Activated CD8-positive, alpha-beta memory T cell treated with anti-CD3 and anti-CD28 coated beads for 36 hours (primary cell): ENCODE measurements at regions not wholly inside any gene's neighbourhood (a gene's known extent, or its start where the extent isn't known, plus 50 kb on each side); places are given as distances from the start of the nearest gene placed in this dataset.

ENCODE experiments used
- CTCF ChIA-PET: fragments of 350-600 bp; sonication (Branson Sonifier 250); formaldehyde crosslinking; loops from one replicate; lab custom pipeline; 2021; ENCODE audit warnings: antibody characterized with exemption; lab: Charles Lee
- POLR2A ChIA-PET: fragments of 350-600 bp; sonication (Branson Sonifier 250); formaldehyde crosslinking; loops from one replicate; lab custom pipeline; 2021; ENCODE audit warnings: antibody characterized with exemption; lab: Charles Lee

DNA sequence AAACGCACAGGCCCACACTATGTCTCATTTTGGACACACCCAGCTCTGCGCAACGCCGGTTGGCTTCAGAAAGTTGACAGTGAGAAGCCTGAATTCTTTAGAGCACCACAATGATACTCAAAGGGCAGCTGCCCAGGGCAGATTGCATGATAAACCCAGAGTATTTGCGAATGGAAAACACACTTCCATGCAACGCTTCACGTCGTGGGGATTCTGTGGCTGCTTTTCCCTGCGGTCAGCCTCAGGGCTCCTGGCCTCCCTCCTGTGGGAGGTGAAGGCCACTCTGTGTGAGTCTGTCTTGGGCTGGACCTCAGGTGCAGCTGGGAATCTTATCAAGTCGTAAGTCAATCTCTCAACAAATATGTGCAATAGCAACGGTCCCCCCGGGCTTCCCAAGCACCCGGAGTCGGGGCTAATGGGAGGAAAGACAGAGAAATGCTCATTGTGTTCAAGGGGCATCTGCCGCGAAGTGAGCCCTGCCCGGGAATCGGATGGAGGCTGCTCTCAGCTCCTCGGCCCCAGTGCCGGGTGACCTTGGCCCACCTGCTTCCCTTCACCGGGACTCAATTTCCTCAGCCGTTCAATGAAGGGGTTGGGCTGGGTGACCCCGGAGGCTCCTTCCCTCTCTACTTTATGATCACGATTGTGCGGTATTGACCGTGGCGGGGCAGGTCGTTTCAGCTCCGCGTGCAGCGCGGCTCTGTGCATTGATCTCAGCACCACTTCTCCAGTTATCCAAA lies 623.6 kb downstream of the BRD1 start:
- ChIA-PET POLR2A (no interaction called here), CTCF (no interaction called here)

DNA sequence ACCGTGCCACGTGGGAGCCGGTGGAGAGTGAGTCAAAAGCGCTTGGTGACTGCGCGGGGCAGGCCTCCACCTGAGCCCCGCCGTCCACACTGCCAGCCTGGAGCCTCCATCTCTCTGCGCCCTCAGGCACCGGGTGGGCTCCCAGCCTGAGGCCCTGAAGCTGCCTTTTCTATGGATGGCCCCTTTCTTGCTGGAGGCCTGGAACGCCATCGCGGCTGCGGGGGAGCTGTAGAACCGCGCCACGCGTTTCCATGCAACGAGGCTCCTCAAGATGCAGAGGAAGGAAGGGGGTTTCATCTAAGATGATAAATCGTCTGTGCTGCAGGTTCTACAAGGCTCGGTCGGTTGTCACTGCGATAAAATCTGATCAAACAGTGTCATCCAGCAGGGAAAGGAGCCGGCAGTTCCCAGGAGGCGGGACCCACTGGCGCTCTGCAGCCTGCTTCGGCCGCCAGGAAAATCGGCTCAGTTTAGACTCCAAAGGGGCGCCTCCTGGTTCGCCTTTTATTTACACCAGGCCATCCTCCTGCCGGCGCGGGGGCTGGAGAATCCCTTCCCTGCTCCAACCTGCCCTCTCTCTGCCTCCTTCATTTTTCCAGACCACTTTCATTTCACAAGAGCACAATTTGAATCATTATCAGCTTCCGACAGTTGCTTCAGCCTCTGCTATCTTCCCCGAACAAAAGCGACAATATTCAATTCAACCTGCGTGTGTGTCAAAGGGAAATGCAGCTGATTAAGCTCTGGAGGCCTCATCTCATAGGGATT lies 624.4 kb downstream of the BRD1 start:
- ChIA-PET POLR2A (no interaction called here), CTCF (no interaction called here)

GRCh38 chr22:49202226-49202625 lies 625.4 kb downstream of the BRD1 start:
- ChIA-PET POLR2A (no interaction called here), CTCF (no interaction called here)

DNA sequence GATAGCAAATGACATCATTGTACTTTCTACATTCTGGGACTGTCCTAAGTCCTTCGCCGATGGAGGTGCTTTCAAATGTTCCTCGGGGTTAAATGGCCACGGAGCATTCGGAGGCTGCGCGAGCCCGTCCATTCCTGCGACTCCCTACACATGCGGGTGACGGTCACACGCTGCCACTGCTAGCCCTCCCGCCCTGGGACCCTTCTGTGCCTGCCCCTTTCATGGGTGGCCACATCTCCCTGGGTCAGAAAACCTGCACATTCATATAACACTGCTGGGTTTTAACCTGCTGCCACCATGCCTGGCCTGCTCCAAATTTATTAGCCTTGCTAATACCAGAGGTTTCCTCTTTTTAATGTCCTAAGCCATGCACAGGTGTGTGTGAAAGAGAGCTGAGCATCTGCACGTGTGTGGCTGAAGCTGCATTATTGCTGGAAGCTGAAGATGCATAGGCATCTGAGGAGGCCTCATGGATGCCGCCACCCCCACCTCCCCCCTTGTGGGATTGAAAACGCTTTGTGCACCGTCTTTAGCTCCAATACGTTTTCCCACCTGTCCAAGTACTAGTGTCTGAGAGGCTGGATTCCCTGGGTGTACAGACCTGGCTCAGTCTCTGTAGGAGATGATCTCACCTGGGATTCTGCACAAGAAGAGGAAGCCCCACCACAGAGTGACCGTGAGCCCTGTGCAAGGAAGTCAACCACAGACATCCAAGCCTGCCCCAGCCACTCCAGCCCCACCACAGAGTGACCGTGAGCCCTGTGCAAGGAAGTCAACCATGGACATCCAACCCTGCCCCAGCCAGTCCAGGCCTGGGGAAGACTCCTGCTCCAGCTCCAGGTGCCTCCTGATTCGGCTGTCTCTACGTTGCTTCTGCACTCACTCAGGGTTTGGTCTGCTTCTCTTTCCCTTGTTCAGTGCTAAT lies 626.4 kb downstream of the BRD1 start:
- POLR2A ChIA-PET, result no interaction called here
- CTCF ChIA-PET, result no interaction called here

GRCh38 chr22:49199224-49199623 lies 628.4 kb downstream of the BRD1 start:
- CTCF ChIA-PET, result no interaction called here
- POLR2A ChIA-PET, result no interaction called here

DNA sequence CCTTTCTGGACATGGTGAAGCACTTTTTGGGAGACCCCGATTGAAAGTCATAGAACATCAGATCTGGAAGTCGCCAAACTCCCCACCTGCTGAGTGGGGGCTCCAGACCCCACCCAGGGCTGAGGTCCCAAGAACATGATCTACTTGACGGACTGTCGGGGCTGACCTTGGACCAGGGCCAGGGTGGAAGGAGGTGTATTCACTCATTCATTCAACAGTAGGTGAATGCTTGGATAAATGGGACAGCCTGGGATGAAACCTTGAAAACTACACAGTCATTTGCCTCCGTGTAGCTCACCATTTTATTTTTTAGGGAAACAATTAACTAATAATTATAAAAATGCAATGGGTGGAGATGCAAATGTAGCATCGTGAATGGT lies 629.0 kb downstream of the BRD1 start:
- ChIA-PET CTCF (no interaction called here), POLR2A (no interaction called here)

- CTCF ChIA-PET, result no interaction called here
- POLR2A ChIA-PET, result no interaction called here
Measured at GRCh38 chr22:49197986-49198704, 629.5 kb downstream of the BRD1 start.

DNA sequence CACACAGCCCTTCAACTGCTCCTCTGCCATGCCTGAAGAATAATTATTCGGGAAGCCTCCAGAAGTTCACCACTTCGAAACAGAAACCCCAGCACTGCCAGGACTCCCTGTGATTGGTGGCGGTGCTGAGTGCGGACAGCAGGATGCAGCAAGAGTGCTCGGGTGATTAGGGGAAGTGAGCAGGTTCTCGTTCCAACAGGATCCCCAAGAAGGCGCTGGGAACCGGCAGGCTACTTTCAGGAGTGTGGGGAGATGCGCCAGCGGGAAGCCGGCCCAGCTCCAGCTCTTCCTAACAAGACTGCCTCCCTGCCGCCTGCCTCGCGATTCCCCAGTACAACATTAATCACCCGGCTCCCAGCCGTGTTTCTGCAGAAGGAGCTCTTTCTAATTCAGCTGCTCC lies 630.2 kb downstream of the BRD1 start:
- ChIA-PET POLR2A (no interaction called here), CTCF (no interaction called here)

DNA sequence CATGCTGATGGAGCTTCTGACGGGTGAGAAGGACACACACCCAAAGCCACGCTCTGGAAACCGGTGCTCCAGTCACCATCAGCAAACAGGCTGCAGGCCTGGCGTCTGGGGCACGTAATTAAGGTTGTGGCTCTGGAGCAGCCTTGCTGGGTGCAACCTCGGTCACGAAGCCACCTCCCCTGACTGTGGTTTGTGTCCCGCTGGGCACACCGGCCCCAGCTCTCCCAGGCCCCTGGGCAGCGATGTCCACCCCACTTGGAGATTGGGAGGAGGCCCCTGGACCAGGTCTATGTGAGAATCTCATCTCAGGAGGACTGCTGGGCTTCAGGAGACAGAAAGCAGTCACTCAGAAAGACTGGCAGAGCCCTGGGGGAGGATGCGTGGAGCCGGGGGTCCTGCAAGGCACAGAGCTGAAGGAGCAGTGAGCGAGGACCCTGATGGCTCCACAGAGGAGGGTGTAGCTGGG lies 631.6 kb downstream of the BRD1 start:
- CTCF ChIA-PET, result no interaction called here

GRCh38 chr22:49195636-49196035 lies 632.0 kb downstream of the BRD1 start:
- CTCF ChIA-PET, result no interaction called here

More for the DNA sequence above, 631.6 kb downstream of the BRD1 start:
- POLR2A ChIA-PET, result no interaction called here

GRCh38 chr22:49193901-49194465 lies 633.7 kb downstream of the BRD1 start:
- CTCF ChIA-PET, result no interaction called here
- POLR2A ChIA-PET, result no interaction called here

More at GRCh38 chr22:49195636-49196035, 632.0 kb downstream of the BRD1 start:
- POLR2A ChIA-PET, result no interaction called here

- CTCF ChIA-PET, result no interaction called here
Measured at GRCh38 chr22:49193348-49193747, 634.3 kb downstream of the BRD1 start.

GRCh38 chr22:49192857-49193250 lies 634.8 kb downstream of the BRD1 start:
- ChIA-PET POLR2A (no interaction called here), CTCF (no interaction called here)

More at GRCh38 chr22:49193348-49193747, 634.3 kb downstream of the BRD1 start:
- POLR2A ChIA-PET, result no interaction called here

- POLR2A ChIA-PET, result no interaction called here
Measured at GRCh38 chr22:49192180-49192856, 635.4 kb downstream of the BRD1 start.

GRCh38 chr22:49191506-49191980 lies 636.1 kb downstream of the BRD1 start:
- ChIA-PET POLR2A (no interaction called here), CTCF (no interaction called here)

More at GRCh38 chr22:49192180-49192856, 635.4 kb downstream of the BRD1 start:
- CTCF ChIA-PET, result no interaction called here

- ChIA-PET POLR2A (no interaction called here), CTCF (no interaction called here)
Measured at GRCh38 chr22:49190816-49191505, 636.7 kb downstream of the BRD1 start.

- ChIA-PET POLR2A (no interaction called here), CTCF (no interaction called here)
Measured at GRCh38 chr22:49189871-49190270, 637.8 kb downstream of the BRD1 start.

GRCh38 chr22:49188591-49188990 lies 639.1 kb downstream of the BRD1 start:
- POLR2A ChIA-PET, result no interaction called here
- CTCF ChIA-PET, result no interaction called here
